ENCODE measurements at regions not wholly inside any gene's neighbourhood (a gene's known extent, or its start where the extent isn't known, plus 50 kb on each side); places are given as distances from the start of the nearest gene placed in this dataset.
A peak's percentile ranks its signal among the peaks of the same experiment; 100 is the strongest.

DNA sequence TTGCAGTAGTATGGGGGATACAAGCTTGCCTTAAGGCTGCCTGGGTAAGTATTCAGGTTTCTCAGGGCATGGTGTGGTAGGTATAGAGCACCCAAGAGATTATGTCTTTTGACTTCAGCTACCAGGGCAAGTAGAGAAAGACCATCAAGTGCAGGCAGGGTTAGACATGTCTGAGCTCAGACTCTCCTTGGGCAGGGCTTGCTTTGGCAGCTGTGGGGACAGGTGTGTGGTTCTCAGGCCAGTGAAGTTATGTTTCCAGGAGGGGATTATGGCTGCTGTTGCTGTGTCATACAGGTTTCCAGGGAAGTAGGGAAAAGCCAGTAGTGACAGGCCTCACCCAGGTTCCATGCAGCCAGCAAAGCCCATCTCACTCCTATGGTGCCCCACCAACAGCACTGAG is 1040.4 kb downstream of the FLRT2 start:
- TF ChIP-seq, protein P1, sequence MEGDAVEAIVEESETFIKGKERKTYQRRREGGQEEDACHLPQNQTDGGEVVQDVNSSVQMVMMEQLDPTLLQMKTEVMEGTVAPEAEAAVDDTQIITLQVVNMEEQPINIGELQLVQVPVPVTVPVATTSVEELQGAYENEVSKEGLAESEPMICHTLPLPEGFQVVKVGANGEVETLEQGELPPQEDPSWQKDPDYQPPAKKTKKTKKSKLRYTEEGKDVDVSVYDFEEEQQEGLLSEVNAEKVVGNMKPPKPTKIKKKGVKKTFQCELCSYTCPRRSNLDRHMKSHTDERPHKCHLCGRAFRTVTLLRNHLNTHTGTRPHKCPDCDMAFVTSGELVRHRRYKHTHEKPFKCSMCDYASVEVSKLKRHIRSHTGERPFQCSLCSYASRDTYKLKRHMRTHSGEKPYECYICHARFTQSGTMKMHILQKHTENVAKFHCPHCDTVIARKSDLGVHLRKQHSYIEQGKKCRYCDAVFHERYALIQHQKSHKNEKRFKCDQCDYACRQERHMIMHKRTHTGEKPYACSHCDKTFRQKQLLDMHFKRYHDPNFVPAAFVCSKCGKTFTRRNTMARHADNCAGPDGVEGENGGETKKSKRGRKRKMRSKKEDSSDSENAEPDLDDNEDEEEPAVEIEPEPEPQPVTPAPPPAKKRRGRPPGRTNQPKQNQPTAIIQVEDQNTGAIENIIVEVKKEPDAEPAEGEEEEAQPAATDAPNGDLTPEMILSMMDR (IDR thresholded peaks at IDR 0.05): no peak
- TF ChIP-seq POLR2A (IDR thresholded peaks at IDR 0.05): no peak
- intact Hi-C loops (cut with DNase I): no loop called here

DNA sequence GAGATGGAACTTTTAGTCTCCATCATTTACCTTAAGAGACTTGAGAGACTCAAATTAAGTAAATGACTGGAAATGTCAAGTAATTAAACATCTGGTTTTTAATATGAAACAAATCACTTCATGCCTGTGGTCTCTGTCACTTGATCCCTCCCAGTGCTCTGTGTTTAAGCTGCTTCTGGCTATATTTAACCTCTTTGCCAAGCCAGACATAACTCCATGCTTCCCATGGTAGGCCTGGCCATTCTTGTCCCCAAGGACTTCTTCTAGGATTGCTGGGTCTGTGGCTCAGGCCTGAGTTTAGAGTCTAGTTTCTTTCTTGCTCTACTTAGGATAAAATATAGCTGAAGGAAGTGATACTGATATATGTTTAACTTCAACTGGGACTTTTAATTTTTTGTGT is 1013.6 kb downstream of the FLRT2 start:
- Histone ChIP-seq H3K4me1 (no peaks in the 10 kb centered on the region), H3K27ac (no peak overlapping the region), H3K27me3 (no peaks in the 10 kb centered on the region), H3K9me3 (no peaks in the 10 kb centered on the region), H3K36me3 (replicated peaks in 1 of 2; ENCODE audit: insufficient read depth in 1 of 2, low read depth in 2 of 2) (no peaks in the 10 kb centered on the region), H3K4me3 (no peak overlapping the region)
- DNase-seq: no peak
- ATAC-seq: no peak
- intact Hi-C loops (cut with DNase I): no loop called here
- TF ChIP-seq, protein P1 (IDR thresholded peaks at IDR 0.05): no peak
- TF ChIP-seq POLR2A (IDR thresholded peaks at IDR 0.05): no peak

More for the DNA sequence above, 1040.4 kb downstream of the FLRT2 start:
- ATAC-seq (no peak), DNase-seq (peak in 2 of 4 donors; percentile 3 to 39)
- no peaks in the 10 kb centered on the region for H3K9me3 ChIP-seq
- no peak overlapping the region for H3K4me3 ChIP-seq
- no peak overlapping the region for H3K27ac ChIP-seq
- H3K27me3 ChIP-seq: no peaks in the 10 kb centered on the region
- H3K36me3 ChIP-seq (replicated peaks in 1 of 2; ENCODE audit: insufficient read depth in 1 of 2, low read depth in 2 of 2): no peaks in the 10 kb centered on the region
- no peaks in the 10 kb centered on the region for H3K4me1 ChIP-seq

DNA sequence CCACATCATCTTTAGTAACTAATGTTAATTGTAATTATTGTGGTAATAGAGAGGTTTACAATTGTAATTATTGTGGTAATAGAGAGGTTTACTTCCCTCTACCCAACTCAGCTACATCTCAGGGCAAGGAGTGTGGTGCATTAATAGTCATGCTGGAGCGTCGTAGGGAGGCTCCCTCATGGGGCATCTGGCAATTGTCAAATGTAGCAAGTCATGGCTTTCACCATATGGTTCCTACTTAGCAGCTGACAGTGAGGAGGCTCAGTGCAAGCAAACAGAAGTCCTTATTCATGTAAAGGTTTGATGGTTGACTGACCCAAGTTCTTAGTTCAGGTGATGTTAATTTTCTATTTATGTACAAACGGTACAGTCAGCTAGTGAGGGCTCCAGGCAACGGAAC is 1012.0 kb downstream of the FLRT2 start:
- TF ChIP-seq, protein P1 (IDR thresholded peaks at IDR 0.05): no peak
- no peak for TF ChIP-seq POLR2A (IDR thresholded peaks at IDR 0.05)
- intact Hi-C loops (cut with DNase I): no loop called here
- DNase-seq (no peak), ATAC-seq (no peak)
- H3K4me1 ChIP-seq: no peaks in the 10 kb centered on the region
- no peak overlapping the region for H3K27ac ChIP-seq
- H3K4me3 ChIP-seq: no peak overlapping the region
- H3K9me3 ChIP-seq: no peaks in the 10 kb centered on the region
- 83 to 92% methylated on average over 4 of the region's 4 CpGs for WGBS, 2 donors
- no peaks in the 10 kb centered on the region for H3K36me3 ChIP-seq (replicated peaks in 1 of 2; ENCODE audit: insufficient read depth in 1 of 2, low read depth in 2 of 2)
- no peaks in the 10 kb centered on the region for H3K27me3 ChIP-seq

DNA sequence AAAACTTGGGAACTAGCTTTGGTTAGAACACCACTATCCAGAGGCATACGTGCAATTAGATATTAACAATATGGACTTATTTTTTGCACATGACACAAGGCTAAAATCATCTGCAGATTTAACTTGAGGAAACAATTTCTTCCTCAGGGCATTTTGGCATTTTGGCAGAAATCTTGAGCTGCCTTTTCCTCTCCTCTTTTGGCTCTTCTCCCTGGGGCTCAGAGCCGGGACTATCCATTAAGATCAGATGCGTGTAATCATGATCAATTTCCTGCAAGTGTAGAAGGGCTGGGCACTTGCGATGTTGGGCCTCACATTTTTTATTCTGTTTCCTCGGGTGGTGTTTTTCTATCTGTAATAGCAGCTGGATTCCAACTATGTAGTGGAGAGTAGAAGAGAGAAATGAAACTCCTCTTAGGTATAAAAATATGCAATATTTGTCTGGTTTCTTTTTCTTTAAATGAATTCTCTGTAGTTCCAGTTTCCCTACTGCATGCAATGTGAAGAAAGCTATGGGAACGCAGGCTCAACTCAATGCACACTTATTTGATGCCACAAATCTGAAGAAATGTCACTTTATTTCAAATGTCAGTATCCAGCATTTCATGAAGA is 1010.8 kb downstream of the FLRT2 start:
- Histone ChIP-seq H3K4me1 (no peaks in the 10 kb centered on the region), H3K27ac (no peak overlapping the region), H3K9me3 (no peaks in the 10 kb centered on the region), H3K27me3 (no peaks in the 10 kb centered on the region), H3K36me3 (replicated peaks in 1 of 2; ENCODE audit: insufficient read depth in 1 of 2, low read depth in 2 of 2) (no peaks in the 10 kb centered on the region), H3K4me3 (no peak overlapping the region)
- no peak for DNase-seq
- TF ChIP-seq POLR2A (IDR thresholded peaks at IDR 0.05): no peak
- TF ChIP-seq, protein P1 (IDR thresholded peaks at IDR 0.05): no peak
- intact Hi-C loops (cut with DNase I): no loop called here
- WGBS, 2 donors: 81 to 83% methylated on average over 6 of the region's 6 CpGs
- ATAC-seq: no peak

DNA sequence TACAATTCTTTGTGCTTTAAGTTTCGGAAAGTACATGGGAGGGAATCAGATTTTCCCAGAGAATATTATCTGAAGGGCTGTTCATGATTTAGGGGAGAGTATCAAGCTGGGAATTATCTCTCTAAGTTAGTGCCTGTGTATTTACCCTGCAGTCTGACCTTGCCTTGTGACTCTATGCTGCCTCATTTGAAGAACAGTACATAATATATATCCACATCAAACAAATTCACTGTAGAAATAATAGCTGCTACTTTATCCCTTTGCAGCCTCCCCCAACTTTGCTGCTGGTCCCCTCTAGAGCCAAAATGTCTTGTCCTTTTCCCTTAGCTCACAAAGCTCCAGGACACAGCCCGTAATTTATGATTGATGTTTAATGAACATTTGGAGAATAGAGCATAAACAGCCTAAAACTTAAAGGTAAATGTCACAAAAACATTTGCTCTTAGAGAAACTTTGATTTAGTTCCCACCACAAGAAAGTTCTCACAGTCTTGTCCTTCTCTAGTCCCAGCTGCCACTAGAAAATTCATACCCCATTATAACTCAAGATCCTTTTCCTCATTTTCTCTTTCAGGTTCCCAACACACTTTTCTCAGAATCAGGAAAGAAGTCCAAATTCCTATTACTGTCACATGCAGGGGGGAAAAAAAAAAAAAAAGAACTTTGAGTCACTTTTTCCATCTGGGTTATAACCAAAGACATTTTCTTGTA is 1009.6 kb downstream of the FLRT2 start:
- Histone ChIP-seq H3K36me3 (replicated peaks in 1 of 2; ENCODE audit: insufficient read depth in 1 of 2, low read depth in 2 of 2) (no peaks in the 10 kb centered on the region), H3K9me3 (no peaks in the 10 kb centered on the region), H3K4me3 (no peak overlapping the region), H3K27ac (no peak overlapping the region), H3K4me1 (no peaks in the 10 kb centered on the region), H3K27me3 (peaks cover 0 to under 1% of the 10 kb centered on the region in 2 donors)
- no peak for ATAC-seq
- no peak for DNase-seq
- WGBS, 2 donors: 43 to 45% methylated on average over 2 of the region's 2 CpGs
- no peak for TF ChIP-seq POLR2A (IDR thresholded peaks at IDR 0.05)
- TF ChIP-seq, protein P1 (IDR thresholded peaks at IDR 0.05): no peak
- intact Hi-C loops (cut with DNase I): no loop called here

Data from body of pancreas (tissue), 4 donors.